Epidermal melanocyte (primary cell): ENCODE measurements at regions not wholly inside any gene's neighbourhood (a gene's known extent, or its start where the extent isn't known, plus 50 kb on each side); places are given as distances from the start of the nearest gene placed in this dataset.

Source experiments
- DNase-seq: peaks from one replicate; pipeline ENCODE4 v3.0.0; 2011; ENCODE audit warnings: low spot score; ENCODE audit not compliant: insufficient read length

DNA sequence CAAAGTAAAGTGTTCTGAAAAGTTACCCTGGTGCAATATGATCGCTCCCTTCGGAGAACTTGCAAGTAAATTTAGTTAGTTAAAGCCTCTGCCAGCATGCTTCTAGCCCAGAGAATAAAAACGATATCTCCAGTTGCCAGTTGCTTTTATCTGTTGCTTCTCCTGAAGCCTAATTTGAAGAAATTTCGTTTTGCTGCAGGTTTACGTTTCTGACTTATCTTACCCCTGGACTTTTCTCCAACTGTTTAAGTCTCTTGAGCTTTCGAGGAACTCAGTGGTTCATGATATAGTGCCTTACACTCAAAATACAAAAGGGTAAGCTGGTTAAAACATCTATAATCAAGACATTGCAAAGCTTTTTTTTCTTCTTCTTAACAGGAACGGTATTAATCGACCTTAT, 131.1 kb downstream of the FAM161A start:
- DNase-seq, result no peak

DNA sequence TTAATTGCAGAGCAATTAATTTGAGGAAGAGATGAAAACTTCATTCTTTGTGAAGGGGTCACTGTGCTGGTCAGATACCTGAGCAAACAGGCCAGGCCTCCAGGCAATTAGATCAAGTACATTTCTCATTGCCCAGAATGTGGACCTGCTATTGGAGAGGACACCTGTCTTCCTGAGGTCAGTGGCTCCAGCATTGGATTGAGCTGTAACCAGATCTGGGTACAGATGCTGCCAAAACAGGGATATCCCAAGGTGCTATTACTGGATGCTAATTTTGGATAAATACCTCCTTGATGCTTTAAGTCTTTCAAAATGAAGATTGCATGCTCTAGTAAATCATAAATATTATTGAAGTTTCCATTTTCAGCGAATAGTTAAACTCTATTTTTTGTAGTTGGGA, 131.5 kb downstream of the FAM161A start:
- DNase-seq, result no peak

DNA sequence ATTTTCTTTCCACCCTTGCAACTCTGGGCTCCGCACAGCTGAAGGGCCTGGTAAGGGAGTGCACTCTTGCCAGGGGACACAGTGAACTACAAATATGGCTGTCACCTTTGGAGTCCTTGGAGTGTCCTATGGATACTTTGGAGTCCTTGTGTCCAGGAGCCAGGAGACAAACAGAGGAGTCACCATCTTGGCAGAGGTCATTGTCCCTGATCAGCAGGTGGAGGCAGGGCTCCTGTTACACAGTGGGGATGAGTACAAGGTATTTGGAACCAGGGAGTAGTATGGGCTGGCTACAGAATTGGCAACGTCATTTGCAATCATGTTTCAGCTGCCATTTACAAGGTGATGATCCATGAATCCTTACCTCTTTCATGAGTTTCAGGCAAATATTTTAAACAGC, 132.5 kb downstream of the FAM161A start:
- DNase-seq, result no peak

GRCh38 chr2:61720911-61721310, 132.9 kb downstream of the FAM161A start:
- DNase-seq, result no peak

DNA sequence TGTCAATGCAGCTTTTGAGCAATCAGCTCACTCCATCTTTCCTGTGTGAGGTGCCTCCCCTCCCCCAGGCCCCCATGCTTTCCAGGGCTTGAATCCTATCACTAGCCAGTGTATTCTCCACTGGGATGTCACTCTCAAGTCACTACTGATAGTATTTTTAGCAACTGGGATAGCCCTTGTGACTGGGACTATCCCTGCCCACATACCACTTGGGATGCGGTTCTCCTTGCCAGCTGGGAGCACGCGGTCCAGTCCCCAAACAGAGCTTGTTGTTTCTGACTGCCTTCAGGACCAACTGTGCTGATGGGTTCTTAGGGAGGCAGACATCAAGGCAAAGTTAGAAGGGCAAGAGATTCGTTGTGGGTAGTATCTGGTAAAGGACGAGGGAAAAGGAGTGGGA, 134.9 kb downstream of the FAM161A start:
- no peak for DNase-seq

DNA sequence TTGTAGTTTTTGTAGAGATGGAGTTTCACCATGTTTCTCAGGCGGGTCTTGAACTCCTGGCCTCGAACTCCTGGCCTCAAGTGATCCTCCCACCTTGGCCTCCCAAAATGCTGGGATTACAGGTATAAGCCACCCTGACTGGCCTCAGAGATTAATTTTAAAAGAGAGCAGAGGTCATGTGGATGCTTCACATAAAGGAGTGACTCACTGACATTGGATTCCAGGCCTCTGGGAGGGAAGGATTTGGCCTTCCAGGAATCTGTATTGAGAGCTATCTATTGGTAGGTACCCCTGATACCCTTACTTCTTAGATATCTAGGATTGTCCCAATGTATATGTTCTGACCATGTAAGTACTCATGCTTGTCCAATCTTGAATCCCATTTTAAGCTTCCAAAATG, 138.4 kb downstream of the FAM161A start:
- DNase-seq, result no peak

DNA sequence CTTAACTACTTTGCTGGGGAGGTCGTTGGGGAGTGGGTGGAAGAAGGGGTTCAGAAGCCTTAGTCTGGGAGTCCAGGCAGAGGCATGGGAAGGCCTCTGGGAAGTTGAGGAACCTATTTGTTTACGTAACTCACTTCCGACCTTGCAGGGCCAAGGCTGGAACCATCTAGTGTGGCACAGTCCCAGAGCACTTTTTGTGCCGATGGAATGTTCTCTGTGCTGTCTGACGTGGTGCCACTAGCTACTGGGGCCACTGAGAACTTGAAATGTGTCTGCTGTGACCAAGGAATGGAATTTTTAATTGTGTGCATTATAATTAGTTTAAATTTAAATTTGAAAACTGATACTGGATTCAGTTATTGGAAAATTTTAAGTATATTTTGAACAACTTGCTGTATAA, 139.7 kb downstream of the FAM161A start:
- no peak for DNase-seq

DNA sequence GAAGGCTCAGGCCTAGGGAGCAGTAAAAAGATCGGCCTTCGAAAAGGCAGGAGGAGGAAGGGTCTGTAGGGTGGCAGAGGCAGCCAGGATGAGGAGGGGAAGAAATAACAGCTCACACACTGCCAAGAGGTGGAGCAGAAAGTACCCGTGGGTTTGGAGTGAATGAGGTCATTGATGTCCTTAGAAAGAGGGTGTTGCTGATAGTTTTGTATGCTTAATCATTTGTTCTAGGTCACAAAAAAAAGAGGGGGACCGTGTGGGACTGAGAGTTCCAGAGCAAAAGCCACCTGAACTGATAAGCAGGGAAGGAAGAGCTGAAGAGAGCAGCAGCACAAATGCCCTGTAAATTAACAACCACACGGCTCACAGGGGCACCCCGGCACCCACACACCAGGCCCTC, 140.4 kb downstream of the FAM161A start:
- no peak for DNase-seq

GRCh38 chr2:61712060-61712459, 141.8 kb downstream of the FAM161A start:
- DNase-seq, result no peak

DNA sequence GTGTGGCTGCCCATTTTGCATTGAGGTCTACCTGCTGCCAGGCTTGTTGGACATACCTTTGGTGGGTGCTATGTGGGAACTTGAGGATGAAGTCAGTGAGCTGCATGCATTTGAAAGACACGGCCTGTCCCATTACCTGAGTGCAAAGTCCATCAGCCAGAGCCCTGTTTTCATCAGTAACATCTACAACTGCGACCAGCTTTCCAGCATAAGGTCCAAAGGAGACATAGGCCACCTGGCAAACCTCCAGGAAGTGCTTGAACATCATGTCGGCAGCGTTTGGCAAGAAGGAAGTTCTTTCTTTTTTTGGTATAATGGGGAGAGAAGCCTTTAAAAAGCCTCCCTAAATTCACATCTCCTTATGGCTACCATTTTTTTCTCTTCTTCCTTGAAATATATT, 143.1 kb downstream of the FAM161A start:
- no peak for DNase-seq

DNA sequence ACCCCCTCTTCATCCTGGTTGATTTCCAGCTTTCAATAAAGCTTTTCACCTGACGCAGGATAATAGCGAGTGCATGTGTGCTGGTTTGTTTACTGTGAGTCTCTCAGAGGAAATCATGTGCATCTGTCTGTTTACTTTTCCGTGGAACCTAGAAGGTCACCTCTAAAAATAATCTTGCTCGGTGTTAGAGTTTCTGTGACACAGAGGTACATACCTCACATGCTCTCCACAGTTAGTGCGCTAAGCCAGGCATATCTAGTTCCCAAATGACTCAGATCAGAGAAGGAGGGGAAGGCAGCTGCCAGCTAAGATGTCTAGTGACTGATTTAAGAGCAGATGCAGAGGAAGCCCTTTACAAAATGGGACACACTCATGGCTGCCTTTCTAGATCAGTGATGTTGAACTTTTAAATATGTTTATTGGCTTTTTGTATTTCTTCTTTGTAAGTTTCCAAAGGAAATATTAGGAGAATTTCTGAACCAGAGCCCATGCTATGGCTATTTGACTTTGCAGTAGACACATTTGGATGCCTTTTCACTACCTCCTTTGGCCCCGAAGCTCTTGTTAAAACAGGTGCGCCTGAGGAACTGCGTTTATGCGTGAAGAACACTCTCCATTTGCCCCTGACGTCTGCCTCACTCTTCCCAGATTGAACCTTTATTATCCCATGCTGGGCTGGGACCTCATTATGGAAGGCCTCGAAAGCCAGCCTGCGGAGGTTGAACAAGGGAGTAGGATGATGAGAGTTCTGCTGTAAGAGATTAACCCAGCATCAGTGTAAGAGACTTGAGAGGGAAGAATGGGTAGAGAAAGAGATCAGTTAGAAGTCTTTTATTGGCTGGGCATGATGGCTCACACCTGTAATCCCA, 145.6 kb downstream of the FAM161A start:
- no peak for DNase-seq

DNA sequence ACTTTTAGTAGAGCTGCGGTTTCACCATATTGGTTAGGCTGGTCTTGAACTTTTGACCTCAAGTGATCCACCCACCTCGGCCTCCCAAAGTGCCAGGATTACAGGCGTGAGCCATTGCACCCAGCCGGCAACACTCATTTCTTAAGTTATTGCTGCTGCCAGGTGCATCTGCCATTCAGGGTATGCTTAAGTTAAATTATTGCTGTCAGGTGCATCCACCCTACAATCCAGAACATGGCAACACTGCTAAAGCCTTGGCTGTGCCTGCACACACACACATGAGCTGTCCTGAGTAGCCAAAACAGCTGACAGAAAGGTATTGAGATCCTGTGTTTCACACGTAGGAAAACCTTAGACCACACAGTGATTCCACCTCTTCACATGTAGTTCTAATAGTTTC, 148.2 kb downstream of the FAM161A start:
- no peak for DNase-seq

GRCh38 chr2:61704364-61704763, 149.5 kb downstream of the FAM161A start:
- DNase-seq, result no peak

DNA sequence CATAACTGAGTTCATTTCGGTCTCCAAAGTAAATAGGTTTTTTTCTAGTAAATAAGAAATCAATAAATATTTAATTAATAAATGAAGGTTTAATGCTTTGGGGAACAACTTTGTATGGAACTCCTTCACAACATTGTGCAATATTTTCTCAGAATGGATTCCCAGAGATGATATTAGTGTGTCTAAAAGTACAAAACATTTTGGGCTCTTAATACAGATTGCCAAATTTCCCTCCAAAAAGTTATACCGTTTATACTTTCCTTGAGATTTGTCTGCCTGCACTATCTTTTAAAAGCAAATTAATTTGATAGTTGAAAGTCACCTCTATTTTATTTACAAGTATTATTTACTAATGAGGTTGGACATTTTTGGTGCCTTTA, 151.8 kb downstream of the FAM161A start:
- DNase-seq, result no peak

- DNase-seq, result no peak
These were observed 153.4 kb downstream of the FAM161A start for GRCh38 chr2:61700464-61700863.

- peak; percentile 45 for DNase-seq
These were observed 156.4 kb upstream of the XPO1 start for GRCh38 chr2:61694312-61695274.

- no peak for DNase-seq
These were observed 155.6 kb upstream of the XPO1 start for GRCh38 chr2:61693744-61694143.

GRCh38 chr2:61690078-61690596, 152.0 kb upstream of the XPO1 start:
- DNase-seq, result no peak

DNA sequence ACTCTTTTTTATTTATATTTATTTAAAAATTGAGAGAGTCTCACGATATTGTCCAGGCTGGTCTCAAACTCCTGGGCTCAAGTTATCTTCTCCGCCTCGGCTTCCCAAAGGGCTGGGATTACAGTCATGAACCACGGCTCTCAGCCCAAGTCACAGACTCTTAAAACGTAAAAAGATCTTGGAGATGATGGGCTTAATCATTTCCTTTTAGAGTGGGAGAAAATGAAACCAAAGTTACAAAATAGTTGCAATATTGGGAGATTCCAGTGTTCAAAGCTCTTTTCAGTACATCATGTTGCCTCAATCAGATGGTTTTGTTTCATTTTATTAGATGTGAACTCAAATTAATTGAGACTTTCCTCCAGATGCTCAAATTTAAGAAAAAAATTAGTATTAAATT, 151.4 kb upstream of the XPO1 start:
- no peak for DNase-seq

DNA sequence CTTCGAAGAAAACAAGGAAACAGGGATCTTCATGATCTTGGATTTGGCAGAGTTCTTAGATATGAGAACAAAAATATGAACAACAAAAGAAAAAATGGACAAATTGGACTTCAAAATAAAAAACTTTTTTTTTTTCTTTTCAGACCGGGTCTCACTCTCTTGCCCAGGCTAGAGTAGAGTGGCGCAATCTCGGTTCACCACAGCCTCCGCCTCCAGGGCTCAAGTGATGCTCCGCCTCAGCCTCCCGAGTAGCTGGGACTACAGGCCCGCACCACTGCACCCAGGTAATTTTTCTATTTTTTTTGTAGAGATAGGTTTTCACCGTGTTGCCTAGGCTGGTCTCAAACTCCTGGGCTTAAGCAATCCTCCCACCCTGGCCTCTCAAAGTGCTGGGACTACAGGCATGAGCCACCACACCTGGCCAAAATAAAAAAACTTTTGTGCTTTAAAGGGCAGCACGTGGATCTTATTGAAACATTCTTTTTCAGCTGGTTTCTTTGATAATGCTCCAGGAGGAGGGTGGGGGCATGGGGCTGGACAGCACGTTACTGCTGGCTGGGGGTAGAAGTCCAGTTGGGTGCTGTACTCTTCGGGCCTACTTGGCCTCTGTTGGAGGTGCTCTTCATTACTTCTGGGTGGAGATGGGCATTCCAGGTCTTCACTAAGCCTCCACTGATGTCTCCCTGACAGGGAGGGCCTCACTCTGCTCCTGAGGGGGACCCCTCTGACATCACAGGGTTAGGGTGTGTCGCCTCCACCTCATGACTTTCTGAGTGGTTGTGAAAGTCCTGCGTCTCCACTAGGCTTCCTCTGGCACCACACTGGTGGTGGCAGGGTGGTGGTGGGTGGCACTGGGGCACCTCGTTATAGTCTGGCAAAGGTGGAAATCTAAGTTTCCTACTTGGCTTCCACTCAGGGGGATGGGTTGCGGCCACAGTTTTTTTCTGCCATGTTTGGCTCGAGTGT, 150.5 kb upstream of the XPO1 start:
- DNase-seq, result no peak

GRCh38 chr2:61679096-61679495, 140.9 kb upstream of the XPO1 start:
- DNase-seq, result no peak
